ENCODE measurements at regions not wholly inside any gene's neighbourhood (a gene's known extent, or its start where the extent isn't known, plus 50 kb on each side); places are given as distances from the start of the nearest gene placed in this dataset.

DNA sequence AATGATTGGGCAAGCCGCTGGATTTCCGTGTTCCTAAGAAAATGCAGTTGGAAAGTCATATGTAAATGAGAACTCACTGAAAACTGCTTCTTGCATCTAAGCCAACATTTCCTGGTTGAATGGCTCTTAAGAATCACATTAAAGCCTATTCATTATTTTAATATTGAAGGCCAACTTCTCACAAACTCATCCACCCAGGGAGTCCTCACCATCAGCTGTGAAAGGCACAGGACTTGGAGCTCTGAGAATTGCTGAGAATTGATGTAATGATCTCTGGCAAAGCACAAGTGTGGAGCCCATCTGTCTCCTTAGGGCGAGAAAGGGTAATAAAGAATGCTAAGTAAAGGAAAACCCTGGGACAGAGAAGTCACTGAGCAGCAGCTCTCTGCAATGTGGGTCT, 55.9 kb upstream of the APCDD1 start:
- Histone ChIP-seq H3K27me3 (no peaks in the 10 kb centered on the region), H3K9me2 (replicated peaks; ENCODE audit: insufficient read depth) (no peaks in the 10 kb centered on the region), H3K4me2 (no peak overlapping the region), H3K79me2 (no peaks in the 10 kb centered on the region), H3K4me3 (no peak overlapping the region), H3K36me3 (replicated peaks; ENCODE audit: insufficient read depth, low read depth) (no peaks in the 10 kb centered on the region), H2AFZ (no peak overlapping the region), H3K9me3 (ENCODE audit: low read depth) (no peaks in the 10 kb centered on the region), H3K27ac (no peak overlapping the region), H4K20me1 (ENCODE audit: insufficient read depth, poor library complexity, severe bottlenecking) (no peaks in the 10 kb centered on the region), H3K4me1 (ENCODE audit: insufficient read depth) (no peaks in the 10 kb centered on the region)
- no peak for DNase-seq (ENCODE audit: low spot score)
- 74% methylated on average over 3 of the region's 3 CpGs for WGBS (ENCODE audit: low lambda C conversion rate, missing lambda C conversion rate)
- no peak for TF ChIP-seq EZH2 (IDR thresholded peaks at IDR 0.05; ENCODE audit: borderline replicate concordance)
- TF ChIP-seq EZH2phosphoT487 (IDR thresholded peaks at IDR 0.05; ENCODE audit: low read depth, severe bottlenecking, unreplicated experiment) = no peak
- no peak for TF ChIP-seq CTCF (IDR thresholded peaks at IDR 0.05; ENCODE audit: poor library complexity)

- DNase-seq (ENCODE audit: low spot score) = no peak
- WGBS (ENCODE audit: low lambda C conversion rate, missing lambda C conversion rate) = 91% methylated on average over 5 of the region's 5 CpGs
- Histone ChIP-seq H3K27ac (no peak overlapping the region), H3K9me3 (ENCODE audit: low read depth) (no peaks in the 10 kb centered on the region), H3K27me3 (no peaks in the 10 kb centered on the region), H3K4me1 (ENCODE audit: insufficient read depth) (peaks cover 8% of the 10 kb centered on the region), H3K79me2 (no peaks in the 10 kb centered on the region), H3K4me2 (no peak overlapping the region), H3K4me3 (no peak overlapping the region), H3K36me3 (replicated peaks; ENCODE audit: insufficient read depth, low read depth) (no peaks in the 10 kb centered on the region), H2AFZ (no peak overlapping the region), H4K20me1 (ENCODE audit: insufficient read depth, poor library complexity, severe bottlenecking) (no peaks in the 10 kb centered on the region), H3K9me2 (replicated peaks; ENCODE audit: insufficient read depth) (no peaks in the 10 kb centered on the region)
- TF ChIP-seq EZH2phosphoT487 (IDR thresholded peaks at IDR 0.05; ENCODE audit: low read depth, severe bottlenecking, unreplicated experiment) = no peak
- TF ChIP-seq CTCF (IDR thresholded peaks at IDR 0.05; ENCODE audit: poor library complexity) = no peak
- TF ChIP-seq EZH2 (IDR thresholded peaks at IDR 0.05; ENCODE audit: borderline replicate concordance) = no peak
Observed at GRCh38 chr18:10399465-10399864, 55.0 kb upstream of the APCDD1 start.

DNA sequence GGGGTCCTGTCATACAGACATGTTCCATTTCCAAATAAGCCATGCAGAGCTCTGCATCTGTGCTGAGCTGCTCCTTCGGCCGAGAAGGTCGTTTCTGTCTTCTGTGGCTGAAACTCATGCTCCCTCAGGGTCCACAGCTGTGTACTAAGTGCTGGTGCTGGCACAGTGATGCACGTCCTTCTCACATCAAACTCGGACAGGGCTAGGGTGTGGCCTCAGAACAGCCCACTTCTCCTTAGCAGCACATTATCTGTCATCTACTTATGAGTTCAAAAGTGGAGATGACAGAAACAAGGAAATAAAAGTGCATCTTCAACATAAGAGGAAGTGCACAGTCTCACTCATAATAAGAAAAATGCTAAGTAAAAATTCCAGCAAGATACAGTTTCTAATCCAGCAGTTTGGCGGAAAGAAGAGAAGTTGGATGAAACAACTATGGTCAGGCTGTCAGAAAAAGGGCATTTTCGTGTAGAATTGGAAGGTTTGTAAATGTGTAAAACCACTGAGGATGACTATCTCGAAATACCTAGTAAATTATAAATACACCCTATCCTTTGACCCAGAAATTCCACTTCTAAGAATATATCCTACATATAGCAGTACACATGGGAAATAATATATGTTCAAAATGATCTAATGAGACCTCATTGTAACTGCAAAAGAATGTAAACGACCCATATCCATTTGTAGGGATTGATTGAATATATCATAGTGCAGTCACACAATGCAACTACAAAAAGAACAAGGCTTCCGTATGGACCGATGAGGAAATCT, 53.7 kb upstream of the APCDD1 start:
- WGBS (ENCODE audit: low lambda C conversion rate, missing lambda C conversion rate) = 77% methylated on average over 11 of the region's 11 CpGs
- Histone ChIP-seq H3K27me3 (no peaks in the 10 kb centered on the region), H3K4me1 (ENCODE audit: insufficient read depth) (peaks cover 14% of the 10 kb centered on the region), H3K9me3 (ENCODE audit: low read depth) (no peaks in the 10 kb centered on the region), H3K36me3 (replicated peaks; ENCODE audit: insufficient read depth, low read depth) (no peaks in the 10 kb centered on the region), H3K4me3 (no peak overlapping the region), H3K79me2 (no peaks in the 10 kb centered on the region), H3K4me2 (no peak overlapping the region), H3K9me2 (replicated peaks; ENCODE audit: insufficient read depth) (no peaks in the 10 kb centered on the region), H2AFZ (no peak overlapping the region), H4K20me1 (ENCODE audit: insufficient read depth, poor library complexity, severe bottlenecking) (no peaks in the 10 kb centered on the region), H3K27ac (no peak overlapping the region)
- no peak for TF ChIP-seq EZH2phosphoT487 (IDR thresholded peaks at IDR 0.05; ENCODE audit: low read depth, severe bottlenecking, unreplicated experiment)
- TF ChIP-seq CTCF (IDR thresholded peaks at IDR 0.05; ENCODE audit: poor library complexity) = no peak
- no peak for TF ChIP-seq EZH2 (IDR thresholded peaks at IDR 0.05; ENCODE audit: borderline replicate concordance)
- no peak for DNase-seq (ENCODE audit: low spot score)

All from hepatocyte (in vitro differentiated cells).